Bone marrow (tissue), 2 donors: ENCODE measurements at regions not wholly inside any gene's neighbourhood (a gene's known extent, or its start where the extent isn't known, plus 50 kb on each side); places are given as distances from the start of the nearest gene placed in this dataset.
"Not testable (repeated sequence)": the region's sequence is repeated elsewhere in the genome, so short reads cannot be mapped to it uniquely, and the experiment has no call there.

Experiments
- DNase-seq, 2 donors: peaks; one replicate each; lab custom pipeline; 2025; lab: John Stamatoyannopoulos, UW

- no peak for DNase-seq
Observed at GRCh38 chr3:21894459-21895340, 143.7 kb upstream of the ZNF385D start.

GRCh38 chr3:21898316-21898715, 147.3 kb upstream of the ZNF385D start:
- no peak for DNase-seq

- no peak for DNase-seq
Observed at GRCh38 chr3:21901484-21901883, 150.5 kb upstream of the ZNF385D start.

- no peak for DNase-seq
Observed at GRCh38 chr3:21902956-21903355, 151.9 kb upstream of the ZNF385D start.

- DNase-seq = no peak
Observed at GRCh38 chr3:21909096-21909495, 158.1 kb upstream of the ZNF385D start.

GRCh38 chr3:21912711-21913110, 161.7 kb upstream of the ZNF385D start:
- no peak for DNase-seq

- DNase-seq = no peak
Observed at GRCh38 chr3:21913791-21914190, 162.8 kb upstream of the ZNF385D start.

- DNase-seq = no peak
Observed at GRCh38 chr3:21914451-21914850, 163.4 kb upstream of the ZNF385D start.

GRCh38 chr3:21919383-21919782, 168.4 kb upstream of the ZNF385D start:
- no peak for DNase-seq

- DNase-seq = no peak
Observed at GRCh38 chr3:21920421-21920861, 169.4 kb upstream of the ZNF385D start.

GRCh38 chr3:21923156-21923555, 172.1 kb upstream of the ZNF385D start:
- not testable (repeated sequence) for DNase-seq

- no peak for DNase-seq
Observed at GRCh38 chr3:21927261-21927660, 176.3 kb upstream of the ZNF385D start.

- no peak for DNase-seq
Observed at GRCh38 chr3:21934591-21934990, 183.6 kb upstream of the ZNF385D start.

- DNase-seq = no peak
Observed at GRCh38 chr3:21936207-21936606, 185.2 kb upstream of the ZNF385D start.

GRCh38 chr3:21938267-21938681, 187.3 kb upstream of the ZNF385D start:
- no peak for DNase-seq

GRCh38 chr3:21942328-21942727, 191.3 kb upstream of the ZNF385D start:
- no peak for DNase-seq

GRCh38 chr3:21944251-21944650, 193.2 kb upstream of the ZNF385D start:
- DNase-seq = no peak

- DNase-seq = no peak
Observed at GRCh38 chr3:21952856-21953255, 201.8 kb upstream of the ZNF385D start.

- no peak for DNase-seq
Observed at GRCh38 chr3:21954709-21955108, 203.7 kb upstream of the ZNF385D start.

- DNase-seq = no peak
Observed at GRCh38 chr3:21955406-21955805, 204.4 kb upstream of the ZNF385D start.

- DNase-seq = no peak
Observed at GRCh38 chr3:21960033-21960432, 209.0 kb upstream of the ZNF385D start.

GRCh38 chr3:21962456-21962855, 211.4 kb upstream of the ZNF385D start:
- DNase-seq = no peak

- DNase-seq = not testable (repeated sequence)
Observed at GRCh38 chr3:21966457-21966856, 215.4 kb upstream of the ZNF385D start.

GRCh38 chr3:21979706-21980105, 228.7 kb upstream of the ZNF385D start:
- DNase-seq = no peak
